GM06990 (cell line): ENCODE measurements at regions not wholly inside any gene's neighbourhood (a gene's known extent, or its start where the extent isn't known, plus 50 kb on each side); places are given as distances from the start of the nearest gene placed in this dataset.

Experiments used
- DNase-seq: peaks from one replicate; pipeline ENCODE4 v3.0.0-alpha.2; 2011; ENCODE audit not compliant: insufficient read length; ENCODE audit errors: extremely low read depth
- H3K27me3 ChIP-seq: replicated peaks from 2 replicates; pipeline ENCODE4 v1.6.0; 2011; ENCODE audit warnings: low read length; ENCODE audit not compliant: control insufficient read depth, insufficient read depth
- H3K36me3 ChIP-seq: 2 replicates; pipeline ENCODE4 v1.5.1; 2011; ENCODE audit warnings: low read length; ENCODE audit not compliant: control insufficient read depth, insufficient read depth
- H3K4me3 ChIP-seq: replicated peaks from 2 replicates; pipeline ENCODE4 v1.5.1; 2011; ENCODE audit warnings: low read depth, mild to moderate bottlenecking, control low read depth, low read length
- CTCF ChIP-seq: IDR thresholded peaks from 2 replicates; pipeline ENCODE4 v1.5.1; 2011; ENCODE audit warnings: low read length, control low read depth, mild to moderate bottlenecking, inconsistent platforms; ENCODE audit not compliant: insufficient read depth, poor library complexity, severe bottlenecking

DNA sequence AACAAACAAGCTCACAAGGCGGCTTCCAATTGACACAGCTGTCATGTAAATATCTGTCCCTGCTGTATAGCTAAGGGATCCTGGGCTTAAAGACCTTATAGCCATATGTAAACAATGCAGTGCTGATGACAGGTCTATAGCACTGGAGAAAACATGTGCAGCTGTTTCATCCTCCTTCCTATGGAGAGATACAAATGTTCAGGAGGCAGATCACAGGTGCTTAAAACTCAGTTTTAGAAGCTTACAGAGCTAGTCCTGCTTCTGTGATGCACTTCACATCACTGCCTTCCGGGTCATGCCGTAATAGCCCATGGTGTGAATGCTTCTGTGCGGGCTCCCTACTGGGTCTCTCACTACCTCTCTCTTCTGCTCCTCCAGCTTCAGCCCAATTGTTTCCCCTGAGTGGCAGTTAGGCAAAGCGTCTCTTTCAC lies 262.4 kb upstream of the CHST9 start:
- no peak for DNase-seq
- no peaks in the 10 kb centered on the region for H3K36me3 ChIP-seq
- no peak overlapping the region for H3K4me3 ChIP-seq
- H3K27me3 ChIP-seq: no peaks in the 10 kb centered on the region
- no peak for TF ChIP-seq CTCF

DNA sequence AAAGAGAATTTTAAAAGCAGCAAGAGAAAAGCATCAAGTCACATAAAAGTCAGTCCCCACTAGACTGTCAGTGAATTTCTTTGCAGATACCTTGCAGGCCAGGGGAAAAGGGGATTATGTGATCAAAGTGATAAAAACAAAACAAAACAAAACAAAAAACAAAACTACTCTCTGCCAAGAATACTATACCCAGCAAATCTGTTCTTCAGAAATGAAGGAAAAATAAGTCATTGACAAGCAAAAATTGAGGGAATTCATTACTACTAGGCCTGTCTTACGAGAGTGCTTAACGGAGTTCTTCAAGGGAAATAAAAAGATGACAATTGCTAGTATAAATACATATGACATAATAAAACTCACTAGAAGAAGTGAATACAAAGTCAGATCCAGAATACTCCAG lies 245.5 kb upstream of the CHST9 start:
- Histone ChIP-seq H3K36me3 (no peaks in the 10 kb centered on the region), H3K27me3 (no peaks in the 10 kb centered on the region), H3K4me3 (no peak overlapping the region)
- DNase-seq: no peak
- no peak for TF ChIP-seq CTCF

- Histone ChIP-seq H3K27me3 (no peaks in the 10 kb centered on the region), H3K36me3 (no peaks in the 10 kb centered on the region), H3K4me3 (no peak overlapping the region)
- DNase-seq: no peak
- TF ChIP-seq CTCF: no peak
Observed at GRCh38 chr18:27428716-27429475, 243.8 kb upstream of the CHST9 start.

- TF ChIP-seq CTCF: no peak
- H3K4me3 ChIP-seq: no peak overlapping the region
- DNase-seq: no peak
- H3K27me3 ChIP-seq: no peaks in the 10 kb centered on the region
- H3K36me3 ChIP-seq: no peaks in the 10 kb centered on the region
Observed at GRCh38 chr18:27428120-27428519, 243.0 kb upstream of the CHST9 start.

- TF ChIP-seq CTCF: no peak
- no peak for DNase-seq
- no peaks in the 10 kb centered on the region for H3K36me3 ChIP-seq
- H3K4me3 ChIP-seq: no peak overlapping the region
- no peaks in the 10 kb centered on the region for H3K27me3 ChIP-seq
Observed at GRCh38 chr18:27423581-27423980, 238.5 kb upstream of the CHST9 start.

GRCh38 chr18:27419646-27420045 lies 234.5 kb upstream of the CHST9 start:
- Histone ChIP-seq H3K36me3 (no peaks in the 10 kb centered on the region), H3K4me3 (no peak overlapping the region), H3K27me3 (no peaks in the 10 kb centered on the region)
- TF ChIP-seq CTCF: no peak
- no peak for DNase-seq
